ENCODE measurements at regions not wholly inside any gene's neighbourhood (a gene's known extent, or its start where the extent isn't known, plus 50 kb on each side); places are given as distances from the start of the nearest gene placed in this dataset.

- no peaks in the 10 kb centered on the region for H3K27me3 ChIP-seq (ENCODE audit: insufficient read depth, low read length)
- H3K27me3 Mint-ChIP-seq = no peaks in the 10 kb centered on the region
- no peak overlapping the region for H3K4me3 ChIP-seq (ENCODE audit: low read length in 2 of 2)
- peaks cover 0 to 3% (median 0%) of the 10 kb centered on the region in 4 donors for H3K4me1 Mint-ChIP-seq
- no peaks in the 10 kb centered on the region for H3K9me3 ChIP-seq (ENCODE audit: control insufficient read depth in 1 of 2, low read length in 2 of 2)
- no peaks in the 10 kb centered on the region for H3K4me1 ChIP-seq (ENCODE audit: insufficient read depth, low read length)
- no peak overlapping the region for H3K27ac Mint-ChIP-seq
- H3K4me3 Mint-ChIP-seq = no peak overlapping the region
- H3K9me3 Mint-ChIP-seq = peaks cover 1 to 18% (median 10%) of the 10 kb centered on the region in 8 donors
- ChIA-PET CTCF (ENCODE audit: partially characterized antibody) (no interaction called here), POLR2A (ENCODE audit: partially characterized antibody) (no interaction called here)
- H3K27ac ChIP-seq (ENCODE audit: low read depth, low read length) = no peak overlapping the region
- H3K36me3 ChIP-seq (ENCODE audit: insufficient read depth, low read length) = no peaks in the 10 kb centered on the region
- H3K36me3 Mint-ChIP-seq = no peaks in the 10 kb centered on the region
- intact Hi-C loops (cut with micrococcal nuclease) = no loop called here
- DNase-seq = no peak
Measured at GRCh38 chr13:80419416-80419815, 78.5 kb upstream of the SPRY2 start.

GRCh38 chr13:80413611-80414010 is 72.7 kb upstream of the SPRY2 start:
- ChIA-PET CTCF (ENCODE audit: partially characterized antibody) (no interaction called here), POLR2A (ENCODE audit: partially characterized antibody) (no interaction called here)
- H3K27ac Mint-ChIP-seq = no peak overlapping the region

GRCh38 chr13:80408270-80408669 is 67.3 kb upstream of the SPRY2 start:
- intact Hi-C loops (cut with micrococcal nuclease) = no loop called here
- Histone ChIP-seq H3K36me3 (ENCODE audit: insufficient read depth, low read length) (no peaks in the 10 kb centered on the region), H3K27ac (ENCODE audit: low read depth, low read length) (no peak overlapping the region), H3K4me1 (ENCODE audit: insufficient read depth, low read length) (no peaks in the 10 kb centered on the region), H3K27me3 (ENCODE audit: insufficient read depth, low read length) (no peaks in the 10 kb centered on the region), H3K4me3 (ENCODE audit: low read length in 2 of 2) (no peak overlapping the region), H3K9me3 (ENCODE audit: control insufficient read depth in 1 of 2, low read length in 2 of 2) (no peaks in the 10 kb centered on the region)
- no peak for DNase-seq
- peaks cover 3 to 20% (median 9%) of the 10 kb centered on the region in 8 donors for H3K9me3 Mint-ChIP-seq
- no peak overlapping the region for H3K4me3 Mint-ChIP-seq
- no peaks in the 10 kb centered on the region for H3K36me3 Mint-ChIP-seq
- ChIA-PET CTCF (ENCODE audit: partially characterized antibody) (interaction anchor here (0.9 kb wide), 1 partner anchor 42 kb away, joined by 3 read pairs; no protein-coding TSS in a partner anchor), POLR2A (ENCODE audit: partially characterized antibody) (no interaction called here)
- no peaks in the 10 kb centered on the region for H3K4me1 Mint-ChIP-seq
- H3K27me3 Mint-ChIP-seq = no peaks in the 10 kb centered on the region
- H3K27ac Mint-ChIP-seq = no peak overlapping the region

More at GRCh38 chr13:80413611-80414010, 72.7 kb upstream of the SPRY2 start:
- Histone ChIP-seq H3K4me1 (ENCODE audit: insufficient read depth, low read length) (no peaks in the 10 kb centered on the region), H3K4me3 (ENCODE audit: low read length in 2 of 2) (no peak overlapping the region), H3K27ac (ENCODE audit: low read depth, low read length) (no peak overlapping the region), H3K9me3 (ENCODE audit: control insufficient read depth in 1 of 2, low read length in 2 of 2) (no peaks in the 10 kb centered on the region), H3K36me3 (ENCODE audit: insufficient read depth, low read length) (no peaks in the 10 kb centered on the region), H3K27me3 (ENCODE audit: insufficient read depth, low read length) (no peaks in the 10 kb centered on the region)
- no peak for DNase-seq
- H3K36me3 Mint-ChIP-seq = no peaks in the 10 kb centered on the region
- H3K9me3 Mint-ChIP-seq = peaks cover 0 to 8% (median 4%) of the 10 kb centered on the region in 8 donors
- no peaks in the 10 kb centered on the region for H3K27me3 Mint-ChIP-seq
- intact Hi-C loops (cut with micrococcal nuclease) = no loop called here
- H3K4me3 Mint-ChIP-seq = no peak overlapping the region
- H3K4me1 Mint-ChIP-seq = no peaks in the 10 kb centered on the region

- Mint-ChIP-seq H3K4me3 (peak overlapping the region in 4 of 8 donors; percentile 12 to 48 (median 28)), H3K4me1 (peaks cover 6 to 25% (median 22%) of the 10 kb centered on the region in 4 donors), H3K27ac (no peak overlapping the region), H3K27me3 (no peaks in the 10 kb centered on the region), H3K36me3 (no peaks in the 10 kb centered on the region), H3K9me3 (peaks cover under 1 to 15% (median 9%) of the 10 kb centered on the region in 8 donors)
- Histone ChIP-seq H3K36me3 (ENCODE audit: insufficient read depth, low read length) (no peaks in the 10 kb centered on the region), H3K9me3 (ENCODE audit: control insufficient read depth in 1 of 2, low read length in 2 of 2) (no peaks in the 10 kb centered on the region), H3K4me3 (ENCODE audit: low read length in 2 of 2) (no peak overlapping the region), H3K27me3 (ENCODE audit: insufficient read depth, low read length) (no peaks in the 10 kb centered on the region), H3K4me1 (ENCODE audit: insufficient read depth, low read length) (no peaks in the 10 kb centered on the region), H3K27ac (ENCODE audit: low read depth, low read length) (no peak overlapping the region)
- DNase-seq = no peak
- ChIA-PET CTCF (ENCODE audit: partially characterized antibody) (interaction anchor here (1.1 kb wide), 1 partner anchor 58 kb away, joined by 3 read pairs; no protein-coding TSS in a partner anchor), POLR2A (ENCODE audit: partially characterized antibody) (no interaction called here)
- intact Hi-C loops (cut with micrococcal nuclease) = no loop called here
Measured at GRCh38 chr13:80400865-80401426, 60.0 kb upstream of the SPRY2 start.

DNA sequence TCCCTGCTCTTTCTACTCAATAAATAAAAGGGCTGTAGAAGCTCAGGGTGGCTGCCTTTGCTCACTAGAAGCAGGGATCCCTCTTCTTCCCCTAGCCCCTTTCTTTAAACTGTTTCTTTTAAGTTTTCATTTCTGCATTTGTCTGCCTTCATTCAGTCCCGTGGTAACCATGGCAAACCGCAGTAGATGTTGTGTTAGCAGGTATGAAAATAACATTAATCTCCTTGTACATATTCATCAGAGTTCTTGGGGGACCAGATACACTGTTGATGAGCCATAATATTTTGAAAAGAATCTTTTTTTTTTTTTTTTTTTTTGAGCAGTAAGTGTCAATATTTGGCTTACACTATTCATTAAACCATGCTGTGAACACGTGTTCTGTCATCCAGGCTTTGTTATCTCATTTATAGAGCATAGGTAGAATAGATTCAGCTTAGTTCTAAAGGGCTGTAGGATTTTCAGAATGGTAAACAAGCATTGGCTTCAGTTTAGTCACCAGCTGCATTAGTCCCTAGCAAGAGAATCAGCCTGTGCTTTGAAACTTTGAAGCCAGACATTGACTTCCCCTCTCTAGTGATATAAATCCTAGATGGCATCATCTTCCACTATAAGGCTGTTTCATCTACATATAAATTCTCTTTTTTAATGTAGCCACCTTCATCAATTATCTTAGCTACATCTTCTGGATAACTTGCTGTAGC is 59.4 kb upstream of the SPRY2 start:
- POLR2A ChIA-PET (ENCODE audit: partially characterized antibody) = no interaction called here
- Histone ChIP-seq H3K9me3 (ENCODE audit: control insufficient read depth in 1 of 2, low read length in 2 of 2) (no peaks in the 10 kb centered on the region), H3K27me3 (ENCODE audit: insufficient read depth, low read length) (no peaks in the 10 kb centered on the region), H3K4me3 (ENCODE audit: low read length in 2 of 2) (no peak overlapping the region), H3K27ac (ENCODE audit: low read depth, low read length) (no peak overlapping the region), H3K4me1 (ENCODE audit: insufficient read depth, low read length) (no peaks in the 10 kb centered on the region), H3K36me3 (ENCODE audit: insufficient read depth, low read length) (no peaks in the 10 kb centered on the region)
- CTCF ChIA-PET (ENCODE audit: partially characterized antibody) = interaction anchor here (1.1 kb wide), 1 partner anchor 57 kb away, joined by 3 read pairs; no protein-coding TSS in a partner anchor
- no peaks in the 10 kb centered on the region for H3K27me3 Mint-ChIP-seq
- DNase-seq = no peak
- H3K4me1 Mint-ChIP-seq = peaks cover 6 to 25% (median 22%) of the 10 kb centered on the region in 4 donors
- H3K36me3 Mint-ChIP-seq = no peaks in the 10 kb centered on the region
- intact Hi-C loops (cut with micrococcal nuclease) = no loop called here
- H3K4me3 Mint-ChIP-seq = peak overlapping the region in 5 of 8 donors; percentile 7 to 63 (median 48)
- H3K9me3 Mint-ChIP-seq = peaks cover 0 to 15% (median 8%) of the 10 kb centered on the region in 8 donors
- H3K27ac Mint-ChIP-seq = peak overlapping the region in 3 of 7 donors; percentile 15 to 82 (median 35)

DNA sequence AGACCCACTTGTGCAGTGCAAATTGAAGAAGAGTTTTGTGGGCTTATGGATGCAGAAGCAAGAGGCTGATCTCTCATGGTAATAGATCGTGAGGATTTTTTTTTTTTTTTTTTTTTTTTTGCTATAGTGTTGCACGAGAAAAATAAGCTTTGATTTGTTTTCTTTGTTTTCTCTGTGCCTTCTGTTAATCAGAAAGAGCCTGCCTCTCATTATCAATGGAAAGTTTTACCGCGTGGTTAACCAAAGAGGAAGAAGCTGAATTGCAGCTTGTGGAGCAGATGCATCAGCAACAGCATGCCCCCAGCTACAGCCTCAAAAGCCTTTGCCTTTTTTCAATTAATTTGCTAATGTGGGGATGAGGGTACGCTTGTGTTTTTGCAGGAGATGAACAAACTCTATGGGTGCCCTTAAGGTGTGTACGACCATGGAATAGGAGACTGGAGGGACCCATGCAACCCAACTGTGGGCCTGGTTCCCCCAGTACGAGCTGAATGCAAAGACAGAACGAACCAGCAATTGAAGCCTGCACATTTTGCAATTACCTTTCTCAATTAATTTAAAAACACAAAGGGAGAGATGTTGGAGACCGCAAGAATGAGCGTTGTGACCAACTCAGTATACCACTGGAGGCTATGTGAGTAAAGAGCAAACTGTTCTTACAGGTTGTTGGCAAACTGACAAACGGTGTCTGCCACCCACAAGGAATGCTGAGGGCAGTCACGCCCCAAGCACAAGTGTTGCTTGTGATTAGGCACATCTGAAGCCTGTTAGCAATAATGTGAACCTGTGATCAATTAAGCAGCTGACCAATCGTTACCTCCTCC is 58.6 kb upstream of the SPRY2 start:
- no peak overlapping the region for H3K27ac ChIP-seq (ENCODE audit: low read depth, low read length)
- Mint-ChIP-seq H3K27me3 (no peaks in the 10 kb centered on the region), H3K9me3 (peaks cover 0 to 13% (median 4%) of the 10 kb centered on the region in 8 donors), H3K36me3 (no peaks in the 10 kb centered on the region), H3K27ac (peak overlapping the region in 3 of 7 donors; percentile 70 to 82 (median 72)), H3K4me1 (peaks cover 6 to 25% (median 22%) of the 10 kb centered on the region in 4 donors), H3K4me3 (peak overlapping the region in 5 of 8 donors; percentile 7 to 63 (median 58))
- ChIA-PET POLR2A (ENCODE audit: partially characterized antibody) (no interaction called here), CTCF (ENCODE audit: partially characterized antibody) (no interaction called here)
- H3K27me3 ChIP-seq (ENCODE audit: insufficient read depth, low read length) = no peaks in the 10 kb centered on the region
- intact Hi-C loops (cut with micrococcal nuclease) = no loop called here
- no peak for DNase-seq
- H3K4me3 ChIP-seq (ENCODE audit: low read length in 2 of 2) = no peak overlapping the region
- H3K9me3 ChIP-seq (ENCODE audit: control insufficient read depth in 1 of 2, low read length in 2 of 2) = no peaks in the 10 kb centered on the region
- no peaks in the 10 kb centered on the region for H3K36me3 ChIP-seq (ENCODE audit: insufficient read depth, low read length)
- H3K4me1 ChIP-seq (ENCODE audit: insufficient read depth, low read length) = no peaks in the 10 kb centered on the region

Measured in CD4-positive, alpha-beta memory T cell (primary cell).